Loucy (cell line): ENCODE measurements at regions not wholly inside any gene's neighbourhood (a gene's known extent, or its start where the extent isn't known, plus 50 kb on each side); places are given as distances from the start of the nearest gene placed in this dataset.
A peak's percentile ranks its signal among the peaks of the same experiment; 100 is the strongest.

Experiments
- H2AFZ ChIP-seq: fragments of 200-600 bp; sonication (generic); 2 replicates; pipeline ENCODE4 v1.6.0; 2016; ENCODE audit warnings: antibody characterized with exemption, mild to moderate bottlenecking, low read length, moderate library complexity
- H3F3A ChIP-seq: fragments of 200-600 bp; 2 replicates; pipeline ENCODE4 v1.6.0; 2016; ENCODE audit warnings: antibody characterized with exemption, low read depth, mild to moderate bottlenecking
- H3K27me3 ChIP-seq: fragments of 200-600 bp; sonication (generic); 2 replicates; pipeline ENCODE4 v1.6.1; 2014; ENCODE audit warnings: low read length, mild to moderate bottlenecking; ENCODE audit not compliant: insufficient read depth, poor library complexity, severe bottlenecking
- H3K36me3 ChIP-seq: fragments of 200-600 bp; sonication (generic); 2 replicates; pipeline ENCODE4 v1.6.1; 2016; ENCODE audit warnings: low read length; ENCODE audit not compliant: insufficient read depth
- H3K4me1 ChIP-seq: fragments of 200-600 bp; sonication (generic); 2 replicates; pipeline ENCODE4 v1.5.1; 2014; ENCODE audit warnings: low read length, mild to moderate bottlenecking; ENCODE audit not compliant: insufficient read depth, poor library complexity, severe bottlenecking
- H3K4me2 ChIP-seq: fragments of 200-600 bp; sonication (generic); 2 replicates; pipeline ENCODE4 v1.6.0; 2014; ENCODE audit warnings: antibody characterized with exemption, low read length, low read depth, mild to moderate bottlenecking; ENCODE audit not compliant: poor library complexity, severe bottlenecking
- H3K4me3 ChIP-seq: fragments of 200-600 bp; sonication (generic); 2 replicates; pipeline ENCODE4 v1.5.1; 2014; ENCODE audit warnings: low read length, mild to moderate bottlenecking, mixed read lengths; ENCODE audit not compliant: poor library complexity, severe bottlenecking
- H3K79me2 ChIP-seq: fragments of 200-600 bp; sonication (generic); 2 replicates; pipeline ENCODE4 v1.6.1; 2014; ENCODE audit warnings: low read length; ENCODE audit not compliant: insufficient read depth
- H3K9ac ChIP-seq: fragments of 200-600 bp; sonication (generic); 2 replicates; pipeline ENCODE4 v1.6.0; 2014; ENCODE audit warnings: mild to moderate bottlenecking, low read depth, low read length, moderate library complexity; ENCODE audit not compliant: poor library complexity, severe bottlenecking
- H3K9me2 ChIP-seq: fragments of 200-600 bp; sonication (generic); replicated peaks from 2 replicates; pipeline ENCODE4 v1.6.1; 2016; ENCODE audit warnings: low read depth, low read length, mixed read lengths
- H3K9me3 ChIP-seq: fragments of 200-600 bp; sonication (generic); 2 replicates; pipeline ENCODE4 v1.6.1; 2014; ENCODE audit warnings: mild to moderate bottlenecking, antibody characterized with exemption, low read length, low read depth; ENCODE audit not compliant: insufficient read depth
- H4K20me1 ChIP-seq: fragments of 200-600 bp; sonication (generic); 2 replicates; pipeline ENCODE4 v1.6.0; 2014; ENCODE audit warnings: antibody characterized with exemption, low read length, mild to moderate bottlenecking; ENCODE audit not compliant: insufficient read depth, poor library complexity, severe bottlenecking
- EZH2phosphoT487 ChIP-seq: fragments of 200-600 bp; IDR thresholded peaks from 2 replicates; pipeline ENCODE4 v1.6.1; 2018; ENCODE audit warnings: antibody characterized with exemption, mild to moderate bottlenecking, moderate library complexity, borderline replicate concordance
- TF ChIP-seq, protein P1 (sequence below): fragments of 200-600 bp; sonication (generic); conservative IDR thresholded peaks from 2 replicates; pipeline ENCODE4 v1.5.1; 2014; ENCODE audit warnings: mild to moderate bottlenecking, antibody characterized with exemption, low read length

DNA sequence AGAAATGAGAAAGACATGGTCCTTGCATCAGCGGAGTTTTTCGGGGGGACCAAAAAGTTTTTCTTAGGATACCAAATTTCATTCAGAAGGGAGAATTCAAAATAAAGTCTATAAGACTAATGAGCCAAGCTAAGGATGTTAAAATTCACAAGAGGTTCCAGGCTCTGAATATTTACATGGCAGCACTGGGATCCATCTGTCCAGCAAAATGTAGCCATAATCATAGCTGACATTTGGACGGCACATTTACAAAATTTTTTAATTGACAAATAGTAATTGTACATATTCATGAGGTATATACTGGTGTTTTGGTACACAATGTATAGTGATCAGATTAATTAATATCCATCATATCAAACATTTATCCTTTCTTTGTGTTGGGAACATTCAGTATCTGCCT is 107.9 kb downstream of the ZNF648 start:
- Histone ChIP-seq H3K36me3 (no peaks in the 10 kb centered on the region), H4K20me1 (no peaks in the 10 kb centered on the region), H3F3A (no peaks in the 10 kb centered on the region), H2AFZ (no peak overlapping the region), H3K4me1 (peaks cover 5% of the 10 kb centered on the region), H3K9me3 (no peaks in the 10 kb centered on the region), H3K4me3 (no peak overlapping the region), H3K79me2 (no peaks in the 10 kb centered on the region), H3K4me2 (no peak overlapping the region), H3K9ac (no peak overlapping the region), H3K9me2 (no peaks in the 10 kb centered on the region), H3K27me3 (no peaks in the 10 kb centered on the region)
- no peak for TF ChIP-seq EZH2phosphoT487
- TF ChIP-seq, protein P1, sequence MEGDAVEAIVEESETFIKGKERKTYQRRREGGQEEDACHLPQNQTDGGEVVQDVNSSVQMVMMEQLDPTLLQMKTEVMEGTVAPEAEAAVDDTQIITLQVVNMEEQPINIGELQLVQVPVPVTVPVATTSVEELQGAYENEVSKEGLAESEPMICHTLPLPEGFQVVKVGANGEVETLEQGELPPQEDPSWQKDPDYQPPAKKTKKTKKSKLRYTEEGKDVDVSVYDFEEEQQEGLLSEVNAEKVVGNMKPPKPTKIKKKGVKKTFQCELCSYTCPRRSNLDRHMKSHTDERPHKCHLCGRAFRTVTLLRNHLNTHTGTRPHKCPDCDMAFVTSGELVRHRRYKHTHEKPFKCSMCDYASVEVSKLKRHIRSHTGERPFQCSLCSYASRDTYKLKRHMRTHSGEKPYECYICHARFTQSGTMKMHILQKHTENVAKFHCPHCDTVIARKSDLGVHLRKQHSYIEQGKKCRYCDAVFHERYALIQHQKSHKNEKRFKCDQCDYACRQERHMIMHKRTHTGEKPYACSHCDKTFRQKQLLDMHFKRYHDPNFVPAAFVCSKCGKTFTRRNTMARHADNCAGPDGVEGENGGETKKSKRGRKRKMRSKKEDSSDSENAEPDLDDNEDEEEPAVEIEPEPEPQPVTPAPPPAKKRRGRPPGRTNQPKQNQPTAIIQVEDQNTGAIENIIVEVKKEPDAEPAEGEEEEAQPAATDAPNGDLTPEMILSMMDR = no peak

DNA sequence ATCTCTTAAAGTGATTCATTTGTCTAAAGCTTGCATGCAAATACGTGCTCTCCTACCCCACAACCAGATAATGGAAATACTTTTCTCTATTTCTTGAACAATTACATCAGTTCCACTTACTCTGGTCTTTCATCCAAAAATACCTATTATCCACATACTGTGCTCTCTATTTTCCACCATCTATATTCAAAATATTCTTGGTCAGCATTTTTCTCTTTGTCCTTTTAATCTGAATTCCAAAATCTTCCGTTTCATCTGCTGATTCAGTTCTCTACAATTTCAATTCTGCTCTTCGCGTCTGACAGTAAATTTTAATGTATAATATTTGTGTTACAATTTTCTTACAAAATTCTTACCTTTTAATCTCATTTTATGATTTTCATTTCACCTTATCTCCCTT is 110.3 kb downstream of the ZNF648 start:
- H2AFZ ChIP-seq = no peak overlapping the region
- H3K4me1 ChIP-seq = peaks cover 5% of the 10 kb centered on the region
- H3K4me3 ChIP-seq = no peak overlapping the region
- H3K4me2 ChIP-seq = no peak overlapping the region
- no peak for TF ChIP-seq EZH2phosphoT487
- TF ChIP-seq, protein P1 = no peak
- H3F3A ChIP-seq = no peaks in the 10 kb centered on the region
- H3K79me2 ChIP-seq = no peaks in the 10 kb centered on the region
- no peaks in the 10 kb centered on the region for H3K27me3 ChIP-seq
- no peaks in the 10 kb centered on the region for H4K20me1 ChIP-seq
- no peaks in the 10 kb centered on the region for H3K9me2 ChIP-seq
- H3K36me3 ChIP-seq = no peaks in the 10 kb centered on the region
- H3K9me3 ChIP-seq = peaks cover 5% of the 10 kb centered on the region; the same call in 1 of the 2 replicates
- H3K9ac ChIP-seq = no peak overlapping the region

DNA sequence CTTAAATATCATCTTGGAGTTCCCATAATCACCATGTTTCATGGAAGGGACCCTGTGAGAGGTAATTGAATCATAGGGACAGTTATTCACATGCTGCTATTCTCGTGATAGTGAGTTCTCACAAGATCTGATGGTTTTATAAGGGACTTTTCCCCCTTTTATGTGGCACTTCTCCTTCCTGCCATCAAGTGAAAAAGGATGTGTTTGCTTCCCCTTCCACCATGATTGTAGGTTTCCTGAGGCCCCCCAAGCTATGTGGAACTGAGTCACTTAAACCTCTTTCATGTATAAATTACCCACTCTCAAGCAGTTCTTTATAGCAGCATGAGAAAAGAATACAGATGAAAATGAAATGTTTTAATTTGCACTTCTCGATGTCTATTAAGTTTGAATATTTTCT is 112.0 kb downstream of the ZNF648 start:
- Histone ChIP-seq H3K9me2 (no peaks in the 10 kb centered on the region), H3K9ac (no peak overlapping the region), H2AFZ (no peak overlapping the region), H3F3A (no peaks in the 10 kb centered on the region), H3K4me3 (no peak overlapping the region), H3K27me3 (no peaks in the 10 kb centered on the region), H3K4me2 (peak overlapping the region; percentile 20), H4K20me1 (no peaks in the 10 kb centered on the region), H3K79me2 (no peaks in the 10 kb centered on the region), H3K9me3 (peaks cover 5% of the 10 kb centered on the region; the same call in 1 of the 2 replicates), H3K4me1 (peaks cover 5% of the 10 kb centered on the region), H3K36me3 (no peaks in the 10 kb centered on the region)
- TF ChIP-seq EZH2phosphoT487 = no peak
- TF ChIP-seq, protein P1 = no peak
